HG03439 (cell line): ENCODE measurements at regions not wholly inside any gene's neighbourhood (a gene's known extent, or its start where the extent isn't known, plus 50 kb on each side); places are given as distances from the start of the nearest gene placed in this dataset.

ENCODE experiments used
- ATAC-seq: cut with Tn5 transposase; IDR thresholded peaks from one replicate; pipeline ENCODE4 v1.9.1; 2021; ENCODE audit warnings: mild to moderate bottlenecking, moderate library complexity; ENCODE audit not compliant: unreplicated experiment

- ATAC-seq, result no peak
These were observed 817.6 kb upstream of the NR2F2 start for GRCh38 chr15:95512906-95513305.

DNA sequence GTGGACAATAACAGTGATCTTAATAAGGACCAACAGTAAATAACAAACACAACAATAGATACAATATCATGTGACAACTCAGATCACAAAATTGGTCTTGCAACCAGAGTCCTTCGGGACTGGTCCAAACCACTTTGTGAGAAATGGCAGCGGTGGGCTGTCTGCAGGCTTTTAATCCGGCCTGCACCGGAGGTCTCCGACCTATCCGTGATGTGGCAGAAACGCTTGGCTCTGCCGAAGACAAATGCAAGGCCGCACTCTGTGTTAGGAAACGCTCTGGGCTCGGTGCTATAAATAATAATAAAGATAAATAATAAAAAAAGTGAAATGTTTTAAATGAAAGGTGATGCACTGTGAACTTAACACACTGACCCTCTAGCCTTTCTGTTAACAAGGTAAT, 810.6 kb upstream of the NR2F2 start:
- ATAC-seq, result no peak

- no peak for ATAC-seq
These were observed 810.0 kb upstream of the NR2F2 start for GRCh38 chr15:95520511-95520910.

DNA sequence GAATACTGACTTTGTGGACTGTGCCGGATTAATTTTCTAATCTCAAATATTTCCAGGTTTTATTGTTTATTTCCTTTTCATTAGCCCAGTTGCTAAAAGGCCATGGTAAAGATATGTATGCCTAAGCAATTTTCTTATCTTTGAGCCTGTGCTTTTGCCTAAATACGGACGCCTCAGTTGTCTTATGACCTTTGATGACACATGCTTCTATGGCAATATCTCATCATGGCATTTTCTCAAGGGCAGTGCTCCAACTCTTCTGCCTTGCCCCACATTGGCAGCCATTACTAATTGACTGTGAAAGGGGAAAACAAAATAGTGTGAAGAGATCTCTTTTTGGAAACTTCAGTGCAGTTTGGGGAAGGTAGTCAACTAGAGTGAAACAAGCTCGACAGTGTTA, 809.6 kb upstream of the NR2F2 start:
- ATAC-seq, result no peak

DNA sequence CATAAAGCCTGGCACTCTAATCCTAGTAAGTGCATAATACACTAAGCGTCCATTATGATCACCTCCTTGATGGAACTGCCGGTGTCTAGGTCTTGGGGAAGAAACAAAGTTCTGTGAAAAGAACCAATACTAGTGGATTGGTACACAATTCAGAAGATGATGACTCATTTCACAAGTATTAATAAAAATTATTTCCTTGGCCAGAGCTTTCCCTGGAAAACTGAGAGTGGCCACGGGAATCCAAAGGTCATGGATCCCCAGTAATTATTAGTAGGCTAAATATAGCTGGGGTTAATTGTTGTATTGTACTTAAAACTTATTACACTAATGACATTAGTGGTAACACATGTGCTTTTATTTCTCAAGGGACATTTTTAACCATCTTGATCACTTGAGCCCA, 808.0 kb upstream of the NR2F2 start:
- no peak for ATAC-seq

DNA sequence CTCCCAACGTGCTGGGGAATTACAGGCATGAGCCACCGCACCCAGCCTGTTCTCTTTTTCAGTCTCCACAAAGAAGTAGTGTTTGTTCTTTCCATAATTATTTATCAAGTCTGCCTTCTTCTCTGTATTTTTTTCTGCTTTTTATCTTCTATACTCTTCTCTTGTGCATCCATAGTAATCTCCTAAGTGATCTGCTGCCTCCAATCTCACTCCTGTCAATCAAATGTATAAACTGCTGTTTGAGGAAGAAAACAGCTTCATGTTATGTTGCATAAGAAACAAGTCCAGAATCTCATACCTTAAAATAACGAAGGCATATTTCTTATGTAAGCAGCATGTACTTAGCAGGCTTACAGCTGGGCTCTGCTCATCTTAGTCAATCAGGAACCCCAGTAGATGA, 801.6 kb upstream of the NR2F2 start:
- no peak for ATAC-seq

GRCh38 chr15:95536638-95537037, 793.9 kb upstream of the NR2F2 start:
- ATAC-seq, result no peak

GRCh38 chr15:95538693-95539092, 791.8 kb upstream of the NR2F2 start:
- no peak for ATAC-seq

GRCh38 chr15:95541301-95541700, 789.2 kb upstream of the NR2F2 start:
- ATAC-seq, result no peak

GRCh38 chr15:95549168-95549738, 781.2 kb upstream of the NR2F2 start:
- no peak for ATAC-seq

DNA sequence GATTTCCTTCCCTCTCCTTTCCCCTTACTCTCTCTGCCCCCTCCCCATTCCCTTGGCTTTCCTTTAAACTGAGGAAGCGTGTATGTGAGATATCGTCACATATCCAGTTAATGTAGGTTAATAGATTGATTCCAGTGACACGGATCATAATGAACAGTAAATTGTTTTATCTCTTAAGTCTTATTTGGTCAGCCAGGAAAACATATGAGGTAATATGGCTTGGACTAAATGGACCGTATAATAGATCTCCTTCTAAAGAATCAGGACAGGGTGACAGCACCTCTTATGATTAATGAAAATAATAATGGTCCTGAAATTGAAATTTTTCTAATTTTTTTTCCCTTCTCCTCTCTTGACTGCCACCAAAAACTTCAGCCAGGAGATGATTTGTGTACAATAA, 779.8 kb upstream of the NR2F2 start:
- no peak for ATAC-seq

GRCh38 chr15:95556225-95556624, 774.3 kb upstream of the NR2F2 start:
- no peak for ATAC-seq

DNA sequence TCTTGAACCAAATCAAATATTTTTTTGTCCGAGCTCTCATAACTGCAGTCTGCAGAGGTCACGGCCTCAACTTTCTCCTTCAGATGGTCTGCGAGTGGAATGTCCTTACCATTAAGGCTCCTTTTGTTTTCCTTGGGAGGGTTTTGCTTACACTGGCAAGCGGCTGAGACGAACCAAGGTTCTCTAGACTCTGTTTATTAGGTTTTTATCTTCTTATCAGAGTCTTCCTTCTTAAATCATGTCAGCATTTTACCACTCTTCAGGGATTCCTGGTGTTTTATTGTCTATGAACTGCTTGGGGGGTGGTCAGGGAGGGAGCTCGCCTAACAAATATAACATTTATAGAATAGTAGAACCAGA, 773.7 kb upstream of the NR2F2 start:
- ATAC-seq, result no peak

DNA sequence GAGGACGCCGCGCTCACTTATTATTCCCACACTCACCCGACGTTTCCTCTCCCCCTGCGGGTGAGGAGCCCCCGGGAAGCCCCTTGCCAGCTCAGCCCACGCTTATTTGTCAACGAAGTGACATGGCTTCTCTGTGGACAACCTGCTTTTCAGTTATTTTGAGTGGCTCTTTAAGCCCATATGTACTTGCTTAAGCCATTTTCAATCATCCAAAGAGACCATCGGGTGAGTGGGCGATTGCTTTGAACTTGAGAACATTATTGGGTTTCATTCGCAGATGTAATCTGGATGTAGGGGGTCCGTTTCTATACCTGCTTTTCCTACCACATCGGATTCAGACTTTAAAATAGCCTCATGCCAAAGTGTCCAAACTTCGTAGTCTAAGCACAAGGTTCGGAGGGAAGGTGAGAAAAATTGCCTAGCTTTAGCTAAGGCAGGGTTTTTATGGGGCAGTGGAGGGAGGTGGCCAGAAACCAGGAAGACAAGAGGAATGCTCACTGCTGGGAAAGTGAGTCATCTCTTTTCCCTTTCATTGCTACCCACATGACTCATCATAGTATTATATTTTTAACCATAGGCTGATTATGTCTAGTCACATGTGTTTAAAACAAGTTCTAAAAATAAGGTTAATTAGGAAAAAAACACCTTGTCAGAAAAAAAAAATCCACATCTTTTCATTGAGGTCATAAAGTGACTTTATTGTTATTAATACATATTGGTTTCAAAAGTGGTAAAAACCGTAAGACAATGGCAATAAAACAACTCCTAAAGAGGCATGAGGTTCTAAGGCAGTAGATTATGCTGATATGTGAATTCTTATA, 773.1 kb upstream of the NR2F2 start:
- ATAC-seq, result no peak

DNA sequence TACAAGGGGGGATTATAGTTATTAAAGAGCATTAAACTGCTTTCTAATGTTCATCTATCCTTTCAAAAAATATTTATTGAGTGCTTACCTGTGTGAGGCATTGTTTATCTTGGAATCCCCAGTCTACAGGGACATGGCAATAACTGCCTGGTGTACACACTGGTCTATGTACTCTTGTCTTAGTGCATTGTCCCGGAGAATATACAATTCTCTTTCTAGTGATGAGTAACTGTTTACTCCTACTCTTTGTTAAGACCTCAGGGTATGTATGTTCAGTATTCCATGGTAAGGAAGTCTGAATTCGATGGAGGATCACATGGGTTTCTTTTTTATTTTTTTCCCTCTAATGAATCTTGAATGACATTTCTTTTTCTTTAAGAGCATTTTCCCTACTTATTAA, 772.4 kb upstream of the NR2F2 start:
- ATAC-seq, result no peak

GRCh38 chr15:95558916-95559315, 771.6 kb upstream of the NR2F2 start:
- ATAC-seq, result no peak

DNA sequence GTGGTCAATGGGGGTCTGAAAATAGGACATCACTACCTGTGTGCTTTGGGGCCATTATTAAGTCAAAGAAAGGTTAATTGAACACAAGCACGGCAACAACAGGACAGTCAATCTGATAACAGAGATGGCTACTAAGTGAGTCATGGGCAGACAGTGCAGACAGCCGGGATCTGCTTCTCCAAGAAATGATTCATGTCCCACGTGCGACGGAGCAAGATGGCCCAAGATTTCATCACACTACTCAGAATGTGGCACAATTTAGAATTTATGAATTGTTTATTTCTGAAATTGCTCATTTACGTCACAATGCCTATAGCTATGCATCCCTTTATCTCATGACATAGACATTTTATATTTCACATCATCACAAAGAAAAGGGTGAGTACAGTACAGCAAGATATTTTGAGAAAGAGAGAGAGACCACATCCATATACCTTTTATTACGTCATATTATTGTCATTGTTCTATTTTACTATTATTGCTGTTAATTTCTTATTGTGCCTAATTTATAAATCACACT, 770.6 kb upstream of the NR2F2 start:
- no peak for ATAC-seq

GRCh38 chr15:95561463-95561862, 769.0 kb upstream of the NR2F2 start:
- ATAC-seq, result no peak

- ATAC-seq, result no peak
These were observed 766.9 kb upstream of the NR2F2 start for GRCh38 chr15:95563634-95564033.

- no peak for ATAC-seq
These were observed 765.4 kb upstream of the NR2F2 start for GRCh38 chr15:95565016-95565600.

GRCh38 chr15:95565690-95566089, 764.8 kb upstream of the NR2F2 start:
- no peak for ATAC-seq

DNA sequence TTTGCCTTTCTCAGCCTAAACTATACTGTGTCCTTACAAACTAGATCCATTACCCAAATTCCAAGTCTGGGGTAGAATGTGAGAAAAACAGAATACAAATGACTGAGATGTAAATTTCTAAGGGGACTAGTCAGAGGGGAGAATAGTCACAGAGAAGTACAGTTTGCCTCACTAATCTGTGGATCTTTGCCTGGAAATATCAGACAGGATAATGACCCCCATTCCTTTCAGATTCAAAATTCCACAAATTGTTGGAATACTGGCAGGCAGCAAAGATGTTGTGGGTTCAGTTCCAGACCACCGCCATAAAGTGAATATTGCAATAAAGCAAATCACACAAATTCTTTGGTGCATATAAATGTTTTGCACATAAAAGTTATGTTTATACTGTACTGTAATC, 762.8 kb upstream of the NR2F2 start:
- ATAC-seq, result no peak
